ENCODE measurements at regions not wholly inside any gene's neighbourhood (a gene's known extent, or its start where the extent isn't known, plus 50 kb on each side); places are given as distances from the start of the nearest gene placed in this dataset.
A peak's percentile ranks its signal among the peaks of the same experiment; 100 is the strongest.

- Histone ChIP-seq H3K9me3 (no peaks in the 10 kb centered on the region), H3K36me3 (no peaks in the 10 kb centered on the region), H3K4me3 (replicated peaks in 1 of 3) (no peak overlapping the region), H3K4me1 (peaks cover 0 to 4% of the 10 kb centered on the region in 2 donors), H3K27me3 (no peaks in the 10 kb centered on the region), H3K27ac (peak overlapping the region in 1 of 3 donors; percentile 8)
- 66 to 76% methylated on average over 6 of the region's 6 CpGs for WGBS, 2 donors
- TF ChIP-seq CTCF (IDR thresholded peaks at IDR 0.05): no peak
- peak; percentile 25 to 68 for DNase-seq
- intact Hi-C loops (cut with DNase I): no loop called here
Measured at GRCh38 chr1:67584938-67585337, 100.1 kb upstream of the GADD45A start.

- DNase-seq: no peak
- Histone ChIP-seq H3K4me1 (peaks cover 0 to 13% of the 10 kb centered on the region in 2 donors), H3K36me3 (no peaks in the 10 kb centered on the region), H3K27me3 (no peaks in the 10 kb centered on the region), H3K9me3 (no peaks in the 10 kb centered on the region), H3K4me3 (replicated peaks in 1 of 3) (no peak overlapping the region), H3K27ac (peak overlapping the region in 1 of 3 donors; percentile 23)
- TF ChIP-seq POLR2A (IDR thresholded peaks at IDR 0.05) (no peak), CTCF (IDR thresholded peaks at IDR 0.05) (no peak)
- intact Hi-C loops (cut with DNase I): no loop called here
- WGBS, 2 donors: 75 to 88% methylated on average over 5 of the region's 5 CpGs
Measured at GRCh38 chr1:67586596-67586995, 98.4 kb upstream of the GADD45A start.

GRCh38 chr1:67588178-67588855, 96.7 kb upstream of the GADD45A start:
- Histone ChIP-seq H3K27ac (peak overlapping the region in 2 of 3 donors; percentile 10 to 17), H3K9me3 (no peaks in the 10 kb centered on the region), H3K4me3 (replicated peaks in 1 of 3) (no peak overlapping the region), H3K27me3 (no peaks in the 10 kb centered on the region), H3K4me1 (peaks cover 0 to 13% of the 10 kb centered on the region in 2 donors), H3K36me3 (no peaks in the 10 kb centered on the region)
- TF ChIP-seq POLR2A (IDR thresholded peaks at IDR 0.05): no peak
- TF ChIP-seq CTCF (IDR thresholded peaks at IDR 0.05): no peak
- 81 to 83% methylated on average over 9 of the region's 9 CpGs for WGBS, 2 donors
- no peak for DNase-seq
- intact Hi-C loops (cut with DNase I): no loop called here

- Histone ChIP-seq H3K36me3 (no peaks in the 10 kb centered on the region), H3K27ac (peak overlapping the region in 2 of 3 donors; percentile 10 to 13), H3K9me3 (no peaks in the 10 kb centered on the region), H3K4me3 (replicated peaks in 1 of 3) (no peak overlapping the region), H3K27me3 (no peaks in the 10 kb centered on the region), H3K4me1 (peaks cover 0 to 13% of the 10 kb centered on the region in 2 donors)
- DNase-seq: no peak
- WGBS, 2 donors: 88 to 91% methylated on average over 8 of the region's 8 CpGs
- TF ChIP-seq CTCF (IDR thresholded peaks at IDR 0.05): no peak
- TF ChIP-seq POLR2A (IDR thresholded peaks at IDR 0.05): no peak
- intact Hi-C loops (cut with DNase I): no loop called here
Measured at GRCh38 chr1:67589519-67590233, 95.3 kb upstream of the GADD45A start.

GRCh38 chr1:67590329-67590728, 94.7 kb upstream of the GADD45A start:
- no peaks in the 10 kb centered on the region for H3K36me3 ChIP-seq
- H3K9me3 ChIP-seq: no peaks in the 10 kb centered on the region
- no peaks in the 10 kb centered on the region for H3K27me3 ChIP-seq
- peak overlapping the region in 1 of 3 donors; percentile 13 for H3K27ac ChIP-seq
- peaks cover 0 to 13% of the 10 kb centered on the region in 2 donors for H3K4me1 ChIP-seq
- no peak for TF ChIP-seq POLR2A (IDR thresholded peaks at IDR 0.05)
- no peak for TF ChIP-seq CTCF (IDR thresholded peaks at IDR 0.05)
- DNase-seq: no peak
- no peak overlapping the region for H3K4me3 ChIP-seq (replicated peaks in 1 of 3)
- intact Hi-C loops (cut with DNase I): no loop called here
- 50 to 63% methylated on average over 3 of the region's 3 CpGs for WGBS, 2 donors

Measured in thyroid gland (tissue), 4 donors.